ENCODE measurements at regions not wholly inside any gene's neighbourhood (a gene's known extent, or its start where the extent isn't known, plus 50 kb on each side); places are given as distances from the start of the nearest gene placed in this dataset.
"Not testable (repeated sequence)": the region's sequence is repeated elsewhere in the genome, so short reads cannot be mapped to it uniquely, and the experiment has no call there.

DNA sequence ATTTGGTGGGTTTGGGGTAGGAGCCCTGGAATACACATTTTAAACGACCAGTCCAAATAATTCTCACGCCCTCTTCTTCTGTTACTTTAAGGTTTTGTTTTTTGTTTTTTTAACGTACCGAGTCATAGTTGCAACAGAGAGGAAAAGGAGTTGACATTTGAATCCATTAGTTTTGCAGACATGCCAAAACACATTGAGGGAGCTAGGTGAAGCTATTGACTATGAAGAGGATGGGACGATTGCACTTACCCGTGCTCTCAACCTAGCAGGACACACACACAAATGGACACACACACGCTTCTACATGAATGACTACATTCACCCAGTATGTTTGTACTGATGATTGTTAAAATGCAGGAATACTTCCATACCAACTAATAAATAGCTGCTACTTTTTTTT, 54.3 kb upstream of the CIT start:
- Histone ChIP-seq H3K4me1 (no peaks in the 10 kb centered on the region), H3K27ac (replicated peaks) (no peak overlapping the region), H3K36me3 (no peaks in the 10 kb centered on the region), H3K4me3 (no peak overlapping the region), H3K27me3 (ENCODE audit: low read depth) (peaks cover 63% of the 10 kb centered on the region), H3K9me3 (replicated peaks) (no peaks in the 10 kb centered on the region)
- no peak for TF ChIP-seq CTCF (IDR thresholded peaks at IDR 0.05; ENCODE audit: borderline replicate concordance)
- no peak for DNase-seq
- intact Hi-C loops (cut with micrococcal nuclease), result no loop called here

GRCh38 chr12:119932921-119933320, 55.8 kb upstream of the CIT start:
- H3K9me3 ChIP-seq (replicated peaks), result no peaks in the 10 kb centered on the region
- H3K36me3 ChIP-seq, result no peaks in the 10 kb centered on the region
- intact Hi-C loops (cut with micrococcal nuclease), result no loop called here
- H3K27me3 ChIP-seq (ENCODE audit: low read depth), result peaks cover 49% of the 10 kb centered on the region
- DNase-seq, result no peak
- no peaks in the 10 kb centered on the region for H3K4me1 ChIP-seq
- H3K4me3 ChIP-seq, result no peak overlapping the region
- TF ChIP-seq CTCF (IDR thresholded peaks at IDR 0.05; ENCODE audit: borderline replicate concordance), result no peak
- no peak overlapping the region for H3K27ac ChIP-seq (replicated peaks)

- H3K9me3 ChIP-seq (replicated peaks); intact Hi-C loops (cut with micrococcal nuclease); DNase-seq; H3K4me3 ChIP-seq; H3K36me3 ChIP-seq; H3K27ac ChIP-seq (replicated peaks); H3K4me1 ChIP-seq: not testable (repeated sequence)
- peaks cover 56% of the 10 kb centered on the region for H3K27me3 ChIP-seq (ENCODE audit: low read depth)
Measured at GRCh38 chr12:119934780-119935179, 54.3 kb upstream of the BICDL1 start.

GRCh38 chr12:119936705-119937311, 52.2 kb upstream of the BICDL1 start:
- no peak for DNase-seq
- H3K27ac ChIP-seq (replicated peaks), result no peak overlapping the region
- H3K4me3 ChIP-seq, result no peak overlapping the region
- intact Hi-C loops (cut with micrococcal nuclease), result no loop called here
- no peaks in the 10 kb centered on the region for H3K4me1 ChIP-seq
- no peaks in the 10 kb centered on the region for H3K9me3 ChIP-seq (replicated peaks)
- H3K27me3 ChIP-seq (ENCODE audit: low read depth), result peaks cover 58% of the 10 kb centered on the region
- no peak for TF ChIP-seq CTCF (IDR thresholded peaks at IDR 0.05; ENCODE audit: borderline replicate concordance)
- no peaks in the 10 kb centered on the region for H3K36me3 ChIP-seq

DNA sequence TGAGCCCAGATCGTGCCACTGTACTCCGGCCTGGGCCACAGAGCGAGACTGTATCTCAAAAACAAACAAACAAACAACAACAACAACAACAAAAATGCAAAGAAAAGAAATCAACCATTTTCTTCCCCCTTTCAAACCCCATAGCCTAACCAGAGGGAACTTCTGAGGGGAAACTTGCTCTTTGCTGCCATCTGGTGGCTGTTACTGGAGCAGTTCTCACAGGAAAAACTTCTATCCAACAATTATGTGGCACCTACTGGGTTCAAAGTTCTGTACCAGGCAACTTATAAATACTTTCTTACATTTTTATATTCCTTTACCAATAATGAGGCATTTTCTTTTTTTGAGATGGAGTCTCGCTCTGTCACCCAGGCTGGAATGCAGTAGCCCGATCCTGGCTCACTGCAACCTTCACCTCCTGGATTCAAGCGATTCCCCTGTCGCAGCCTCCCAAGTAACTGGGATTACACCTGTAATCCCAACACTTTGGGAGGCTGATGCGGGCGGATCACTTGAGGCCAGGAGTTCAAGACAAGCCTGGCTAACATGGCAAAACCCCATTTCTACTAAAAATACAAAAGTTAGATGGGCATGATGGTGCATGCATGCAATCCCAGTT, 50.9 kb upstream of the BICDL1 start:
- peak; percentile 90 for TF ChIP-seq CTCF (IDR thresholded peaks at IDR 0.05; ENCODE audit: borderline replicate concordance)

More for the DNA sequence above, 50.9 kb upstream of the BICDL1 start:
- Histone ChIP-seq H3K36me3 (no peaks in the 10 kb centered on the region), H3K9me3 (replicated peaks) (no peaks in the 10 kb centered on the region), H3K4me3 (no peak overlapping the region), H3K27ac (replicated peaks) (no peak overlapping the region), H3K4me1 (no peaks in the 10 kb centered on the region), H3K27me3 (ENCODE audit: low read depth) (peaks cover 59% of the 10 kb centered on the region)
- DNase-seq, result peak; percentile 17
- intact Hi-C loops (cut with micrococcal nuclease), result no loop called here
